IMR-90 (cell line): ENCODE measurements at regions not wholly inside any gene's neighbourhood (a gene's known extent, or its start where the extent isn't known, plus 50 kb on each side); places are given as distances from the start of the nearest gene placed in this dataset.

ENCODE experiments used
- ATAC-seq: fragments of 200-7000 bp; cut with Tn5 transposase; 2 replicates; pipeline ENCODE4 v1.9.1; 2020; ENCODE audit warnings: low read depth, mild to moderate bottlenecking, moderate library complexity
- BruUV-seq: library from RNA; stranded (reverse); fragments of 400-500 nt; replicated peaks from 2 replicates; lab custom pipeline; 2021; lab: Mats Ljungman, UMichigan
- CTCF ChIA-PET: fragments of 300-600 bp; formaldehyde crosslinking; extraction: SDS; loops from one replicate; lab custom pipeline; 2021; ENCODE audit warnings: antibody characterized with exemption; lab: Yijun Ruan, JAX
- POLR2A ChIA-PET: fragments of 300-600 bp; sonication (Branson Sonifier 250); formaldehyde crosslinking; loops from one replicate; lab custom pipeline; 2022; ENCODE audit warnings: antibody characterized with exemption; ENCODE audit not compliant: unreplicated experiment; lab: Charles Lee
- DNase-seq: peaks from one replicate; pipeline ENCODE4 v3.0.0; 2013
- H2AFZ ChIP-seq: replicated peaks from 2 replicates; pipeline ENCODE3; 2013; ENCODE audit warnings: low read length, mild to moderate bottlenecking; ENCODE audit not compliant: poor library complexity
- H2AK5ac ChIP-seq: 2 replicates; pipeline ENCODE4 v1.6.1; 2013; ENCODE audit warnings: low read depth, low read length, inconsistent platforms
- H2AK9ac ChIP-seq: replicated peaks from 2 replicates; pipeline ENCODE3; 2013; ENCODE audit warnings: mild to moderate bottlenecking, low read depth, low read length, moderate library complexity; ENCODE audit not compliant: poor library complexity
- H2BK120ac ChIP-seq: 2 replicates; pipeline ENCODE4 v1.6.1; 2013; ENCODE audit warnings: low read depth, low read length, inconsistent platforms
- H2BK15ac ChIP-seq: 3 replicates; pipeline ENCODE4 v1.6.1; 2013; ENCODE audit warnings: low read depth, low read length, inconsistent platforms
- H2BK20ac ChIP-seq: 2 replicates; pipeline ENCODE4 v1.6.1; 2013; ENCODE audit warnings: low read depth, mild to moderate bottlenecking, inconsistent platforms, low read length, moderate library complexity
- H2BK5ac ChIP-seq: 2 replicates; pipeline ENCODE4 v1.6.1; 2013; ENCODE audit warnings: mild to moderate bottlenecking, low read depth, low read length, inconsistent platforms; ENCODE audit not compliant: poor library complexity, severe bottlenecking
- H3K14ac ChIP-seq: replicated peaks from 2 replicates; pipeline ENCODE4 v1.6.1; 2013; ENCODE audit warnings: low read depth, low read length, inconsistent platforms
- H3K18ac ChIP-seq: 2 replicates; pipeline ENCODE4 v1.6.1; 2013; ENCODE audit warnings: low read depth, low read length, control low read depth
- H3K23ac ChIP-seq: 2 replicates; pipeline ENCODE4 v1.6.1; 2013; ENCODE audit warnings: low read depth, low read length, inconsistent platforms
- H3K27ac ChIP-seq: 2 replicates; pipeline ENCODE4 v1.5.1; 2013; ENCODE audit warnings: mild to moderate bottlenecking, control low read depth, low read length; ENCODE audit not compliant: insufficient read depth
- H3K27me3 ChIP-seq: 2 replicates; pipeline ENCODE4 v1.6.1; 2013; ENCODE audit warnings: low read length; ENCODE audit not compliant: control insufficient read depth, insufficient read depth
- H3K36me3 ChIP-seq: 2 replicates; pipeline ENCODE4 v1.6.1; 2013; ENCODE audit warnings: low read length, mixed read lengths; ENCODE audit not compliant: control insufficient read depth, insufficient read depth
- H3K4ac ChIP-seq: 2 replicates; pipeline ENCODE4 v1.6.1; 2013; ENCODE audit warnings: low read depth, low read length, inconsistent platforms
- H3K4me1 ChIP-seq: 2 replicates; pipeline ENCODE4 v1.6.1; 2013; ENCODE audit warnings: low read length, mixed read lengths; ENCODE audit not compliant: control insufficient read depth, insufficient read depth
- H3K4me2 ChIP-seq: 2 replicates; pipeline ENCODE4 v1.6.1; 2013; ENCODE audit warnings: low read depth, mild to moderate bottlenecking, control low read depth, low read length, moderate library complexity
- H3K4me3 ChIP-seq: 2 replicates; pipeline ENCODE4 v1.5.1; 2013; ENCODE audit warnings: low read depth, mild to moderate bottlenecking, control low read depth, low read length, moderate library complexity; ENCODE audit not compliant: insufficient read depth
- H3K56ac ChIP-seq: 2 replicates; pipeline ENCODE4 v1.6.1; 2013; ENCODE audit warnings: low read length, inconsistent platforms; ENCODE audit not compliant: insufficient read depth; ENCODE audit errors: extremely low read depth
- H3K79me1 ChIP-seq, 2 experiments: 2 replicates each; pipeline ENCODE4 v1.6.1; 2013; ENCODE audit warnings: low read length in 2 of 2, inconsistent platforms in 1 of 2, low read depth in 1 of 2
- H3K9ac ChIP-seq: 2 replicates; pipeline ENCODE4 v1.6.1; 2013; ENCODE audit warnings: low read depth, low read length, control low read depth
- H3K9me1 ChIP-seq: 2 replicates; pipeline ENCODE4 v1.6.1; 2013; ENCODE audit warnings: low read length, inconsistent platforms; ENCODE audit not compliant: insufficient read depth
- H3K9me3 ChIP-seq: 2 replicates; pipeline ENCODE4 v1.6.1; 2013; ENCODE audit warnings: low read length; ENCODE audit not compliant: control insufficient read depth, insufficient read depth
- H4K20me1 ChIP-seq: 2 replicates; pipeline ENCODE4 v1.6.1; 2013; ENCODE audit warnings: low read length, inconsistent platforms; ENCODE audit not compliant: insufficient read depth
- H4K5ac ChIP-seq: 2 replicates; pipeline ENCODE4 v1.6.1; 2013; ENCODE audit warnings: mild to moderate bottlenecking, low read depth, low read length, control low read depth
- H4K8ac ChIP-seq, 2 experiments: 2 replicates each; pipeline ENCODE4 v1.6.1; 2013; ENCODE audit warnings: low read depth in 2 of 2, low read length in 2 of 2, control low read depth in 1 of 2, inconsistent platforms in 1 of 2
- H4K91ac ChIP-seq: 2 replicates; pipeline ENCODE4 v1.6.1; 2013; ENCODE audit warnings: low read depth, low read length, inconsistent platforms; ENCODE audit not compliant: insufficient read depth
- BHLHE40 ChIP-seq: fragments of 150-350 bp; IDR thresholded peaks from 2 replicates; pipeline ENCODE4 v1.6.1; 2016; ENCODE audit warnings: mild to moderate bottlenecking, low read depth, low read length
- CEBPB ChIP-seq: IDR thresholded peaks from 2 replicates; pipeline ENCODE4 v1.6.1; 2012; ENCODE audit warnings: low read depth, low read length, improper control_type of control experiment
- CHD1 ChIP-seq: IDR thresholded peaks from 2 replicates; pipeline ENCODE4 v1.6.1; 2012; ENCODE audit warnings: low read depth, low read length, improper control_type of control experiment
- CTCF ChIP-seq: conservative IDR thresholded peaks from 2 replicates; pipeline ENCODE4 v1.5.1; 2012; ENCODE audit warnings: mild to moderate bottlenecking, low read depth, low read length, improper control_type of control experiment
- ELK1 ChIP-seq: fragments of 150-350 bp; IDR thresholded peaks from 2 replicates; pipeline ENCODE4 v1.6.1; 2016; ENCODE audit warnings: low read depth, mild to moderate bottlenecking, low read length, moderate library complexity, borderline replicate concordance
- FOS ChIP-seq: fragments of 150-350 bp; IDR thresholded peaks from 2 replicates; pipeline ENCODE4 v1.6.1; 2016; ENCODE audit warnings: low read depth, low read length
- MAFK ChIP-seq: IDR thresholded peaks from 2 replicates; pipeline ENCODE4 v1.6.1; 2012; ENCODE audit warnings: low read depth, low read length, improper control_type of control experiment
- MAZ ChIP-seq: IDR thresholded peaks from 2 replicates; pipeline ENCODE4 v1.6.1; 2012; ENCODE audit warnings: low read depth, mild to moderate bottlenecking, low read length, improper control_type of control experiment, moderate library complexity, borderline replicate concordance
- MXI1 ChIP-seq: IDR thresholded peaks from 2 replicates; pipeline ENCODE4 v1.6.1; 2012; ENCODE audit warnings: low read depth, mild to moderate bottlenecking, low read length, moderate library complexity, borderline replicate concordance
- NFE2L2 ChIP-seq: fragments of 150-350 bp; IDR thresholded peaks from 2 replicates; pipeline ENCODE4 v1.6.1; 2016; ENCODE audit warnings: low read depth, mild to moderate bottlenecking, low read length
- POLR2A ChIP-seq: IDR thresholded peaks from 2 replicates; pipeline ENCODE4 v1.6.1; 2012; ENCODE audit warnings: mild to moderate bottlenecking, low read depth, low read length
- RAD21 ChIP-seq: IDR thresholded peaks from 2 replicates; pipeline ENCODE4 v1.6.1; 2012; ENCODE audit warnings: low read length, improper control_type of control experiment
- RCOR1 ChIP-seq: IDR thresholded peaks from 2 replicates; pipeline ENCODE4 v1.6.1; 2012; ENCODE audit warnings: mild to moderate bottlenecking, low read length, improper control_type of control experiment; ENCODE audit not compliant: insufficient replicate concordance
- RFX5 ChIP-seq: IDR thresholded peaks from 2 replicates; pipeline ENCODE4 v1.8.0; 2012; ENCODE audit warnings: low read depth, mild to moderate bottlenecking, low read length, moderate library complexity
- SMC3 ChIP-seq: fragments of 150-350 bp; IDR thresholded peaks from 2 replicates; pipeline ENCODE4 v1.6.1; 2016; ENCODE audit warnings: low read depth, mild to moderate bottlenecking, antibody characterized with exemption, low read length, moderate library complexity
- USF2 ChIP-seq: fragments of 150-350 bp; IDR thresholded peaks from 2 replicates; pipeline ENCODE4 v1.6.1; 2017; ENCODE audit warnings: mild to moderate bottlenecking, antibody characterized with exemption, low read length, low read depth
- WGBS, 2 experiments: methylation state at CpG; one replicate each; pipeline versions ENCODE4 v1.1.5 to v1.1.7; 2013; ENCODE audit warnings: missing lambda C conversion rate in 2 of 2; ENCODE audit not compliant: insufficient read length in 1 of 2; ENCODE audit errors: extremely low coverage in 2 of 2; 5-methylcytosine and 5-hydroxymethylcytosine counted together
- dilution Hi-C: fragments of 300-500 bp; cut with HindIII; formaldehyde crosslinking; loops from one replicate; pipeline ENCODE4 v1.14.3; 2018; ENCODE audit warnings: low sequenced_read_pairs; ENCODE audit not compliant: unreplicated experiment
- in situ Hi-C: fragments of 300-500 bp; cut with MboI; formaldehyde crosslinking; loops from 3 replicates; pipeline ENCODE4 v1.14.3; 2019; ENCODE audit warnings: low sequenced_read_pairs, inconsistent platforms, mixed read lengths
- intact Hi-C: fragments of 100-400 bp; cut with micrococcal nuclease; formaldehyde crosslinking; loops from 2 replicates; pipeline ENCODE4 v1.10.0; 2022

- H3K9ac ChIP-seq, result no peak overlapping the region
- ChIA-PET POLR2A (no interaction called here), CTCF (no interaction called here)
- no peak overlapping the region for H3K4ac ChIP-seq
- H3K9me1 ChIP-seq, result no peaks in the 10 kb centered on the region
- DNase-seq (no peak), ATAC-seq (no peak)
- no peak overlapping the region for H2AK9ac ChIP-seq
- no peaks in the 10 kb centered on the region for H3K27me3 ChIP-seq
- dilution Hi-C loops, result no loop called here
- H4K5ac ChIP-seq, result no peak overlapping the region
- no peaks in the 10 kb centered on the region for H3K79me1 ChIP-seq
- TF ChIP-seq RCOR1, result no peak
- no peak for TF ChIP-seq FOS
- TF ChIP-seq NFE2L2, result no peak
- TF ChIP-seq MAZ, result no peak
- TF ChIP-seq ELK1, result no peak
- no peak for TF ChIP-seq CTCF
- no peak for TF ChIP-seq POLR2A
- TF ChIP-seq MAFK, result no peak
- no peak for TF ChIP-seq RAD21
- no peak for TF ChIP-seq BHLHE40
- TF ChIP-seq CHD1, result no peak
- TF ChIP-seq SMC3, result no peak
- no peak for TF ChIP-seq RFX5
- no peak for TF ChIP-seq USF2
- no peak for TF ChIP-seq MXI1
- no peak for TF ChIP-seq CEBPB
- H2BK120ac ChIP-seq, result no peak overlapping the region
- H3K14ac ChIP-seq, result no peak overlapping the region
- H3K18ac ChIP-seq, result no peak overlapping the region
- H3K23ac ChIP-seq, result no peak overlapping the region
- no peak overlapping the region for H4K91ac ChIP-seq
- no peak overlapping the region for H2BK20ac ChIP-seq
- H2BK5ac ChIP-seq, result no peak overlapping the region
- no peak overlapping the region for H2AFZ ChIP-seq
- in situ Hi-C loops, result no loop called here
- no peaks in the 10 kb centered on the region for H3K9me3 ChIP-seq
- no peaks in the 10 kb centered on the region for H3K36me3 ChIP-seq
- H3K4me3 ChIP-seq, result no peak overlapping the region
- no peak overlapping the region for H2BK15ac ChIP-seq
- no peak overlapping the region for H3K4me2 ChIP-seq
- H3K27ac ChIP-seq, result no peak overlapping the region
- H3K4me1 ChIP-seq, result no peaks in the 10 kb centered on the region
- no peak overlapping the region for H4K8ac ChIP-seq
- no TSS peak for BruUV-seq
- H4K20me1 ChIP-seq, result no peaks in the 10 kb centered on the region
- no peak overlapping the region for H2AK5ac ChIP-seq
- intact Hi-C loops, result no loop called here
- no CpG with 5 or more reads among the region's 1 CpG for WGBS, 2 experiments
- H3K56ac ChIP-seq, result no peak overlapping the region
Measured at GRCh38 chr5:39730699-39731098, 305.9 kb upstream of the DAB2 start.
